OCI-LY1 (cell line): ENCODE measurements at regions not wholly inside any gene's neighbourhood (a gene's known extent, or its start where the extent isn't known, plus 50 kb on each side); places are given as distances from the start of the nearest gene placed in this dataset.

ENCODE experiments used
- H2AFZ ChIP-seq: fragments of 200-600 bp; sonication (generic), shearing (Covaris generic); 2 replicates; pipeline ENCODE4 v1.6.0; 2014; ENCODE audit warnings: antibody characterized with exemption, mild to moderate bottlenecking, low read length
- H3F3A ChIP-seq: fragments of 200-600 bp; sonication (generic), shearing (Covaris generic); 2 replicates; pipeline ENCODE4 v1.6.0; 2014; ENCODE audit warnings: mild to moderate bottlenecking, antibody characterized with exemption, low read length, moderate library complexity; ENCODE audit not compliant: insufficient read depth
- H3K27ac ChIP-seq: fragments of 200-600 bp; sonication (generic); 2 replicates; pipeline ENCODE4 v1.5.1; 2014; ENCODE audit warnings: low read length, mixed run types, mild to moderate bottlenecking, low read depth; ENCODE audit not compliant: poor library complexity, severe bottlenecking
- H3K27me3 ChIP-seq: fragments of 200-600 bp; sonication (generic); 2 replicates; pipeline ENCODE4 v1.6.0; 2014; ENCODE audit warnings: antibody characterized with exemption, mild to moderate bottlenecking, low read length, moderate library complexity; ENCODE audit not compliant: insufficient read depth
- H3K36me3 ChIP-seq: fragments of 200-600 bp; sonication (generic); 2 replicates; pipeline ENCODE4 v1.6.1; 2014; ENCODE audit warnings: mild to moderate bottlenecking, antibody characterized with exemption, low read length, moderate library complexity, mixed read lengths; ENCODE audit not compliant: insufficient read depth
- H3K4me1 ChIP-seq: fragments of 200-600 bp; sonication (generic); 2 replicates; pipeline ENCODE4 v1.5.1; 2014; ENCODE audit warnings: mild to moderate bottlenecking, low read length, moderate library complexity; ENCODE audit not compliant: insufficient read depth, severe bottlenecking
- H3K4me2 ChIP-seq: fragments of 200-600 bp; sonication (generic), shearing (Covaris generic); 2 replicates; pipeline ENCODE4 v1.6.1; 2014; ENCODE audit warnings: low read length
- H3K4me3 ChIP-seq: fragments of 200-600 bp; sonication (generic); 2 replicates; pipeline ENCODE4 v1.5.1; 2014; ENCODE audit warnings: low read length, low read depth, mild to moderate bottlenecking, mixed read lengths; ENCODE audit not compliant: poor library complexity, severe bottlenecking
- H3K79me2 ChIP-seq: fragments of 200-600 bp; shearing (Covaris generic); 2 replicates; pipeline ENCODE4 v1.6.1; 2016; ENCODE audit warnings: mixed run types, low read length, mixed read lengths; ENCODE audit not compliant: insufficient read depth
- H3K9ac ChIP-seq: fragments of 200-600 bp; sonication (generic), shearing (Covaris generic); 2 replicates; pipeline ENCODE4 v1.6.1; 2014; ENCODE audit warnings: mild to moderate bottlenecking, low read length, mixed read lengths
- H3K9me2 ChIP-seq: fragments of 200-600 bp; sonication (generic), shearing (Covaris generic); 2 replicates; pipeline ENCODE4 v1.6.1; 2014; ENCODE audit warnings: low read depth, mild to moderate bottlenecking, low read length, mixed read lengths
- H3K9me3 ChIP-seq: fragments of 200-600 bp; shearing (Covaris generic); 2 replicates; pipeline ENCODE4 v1.6.1; 2014; ENCODE audit warnings: low read length, mixed read lengths
- H4K20me1 ChIP-seq: fragments of 200-600 bp; sonication (generic), shearing (Covaris generic); 2 replicates; pipeline ENCODE4 v1.6.0; 2016; ENCODE audit warnings: mild to moderate bottlenecking, low read length; ENCODE audit not compliant: insufficient read depth
- EZH2 ChIP-seq: fragments of 200-600 bp; sonication (generic), shearing (Covaris generic); IDR thresholded peaks from 2 replicates; pipeline ENCODE4 v1.8.0; 2017; ENCODE audit warnings: borderline replicate concordance, mixed run types, mild to moderate bottlenecking, antibody characterized with exemption, low read length, moderate library complexity, mixed read lengths
- TF ChIP-seq, protein P1 (sequence below): fragments of 200-600 bp; sonication (generic), shearing (Covaris generic); IDR thresholded peaks from 2 replicates; pipeline ENCODE4 v1.5.1; 2017; ENCODE audit warnings: mild to moderate bottlenecking, antibody characterized with exemption, low read length, moderate library complexity, mixed read lengths

DNA sequence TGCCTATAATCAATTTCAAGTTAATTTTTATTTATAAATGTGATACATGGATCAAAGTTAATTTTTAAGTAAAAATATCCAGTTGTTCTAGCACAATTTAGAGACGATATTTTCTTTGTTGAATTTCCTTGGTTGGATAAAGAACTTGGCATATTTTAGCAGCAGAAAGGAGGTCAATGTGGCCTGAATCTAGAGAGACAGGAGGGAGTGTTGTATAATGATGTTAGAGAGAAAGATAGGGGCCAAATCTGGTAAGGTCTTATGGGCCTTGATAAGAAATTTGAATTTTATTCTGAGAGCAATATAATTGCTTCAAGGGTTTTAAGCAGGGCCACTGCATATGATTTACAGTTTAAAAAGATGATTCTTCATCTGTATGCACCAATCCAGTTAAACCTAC is 79.4 kb upstream of the OGFRL1 start:
- Histone ChIP-seq H3K79me2 (no peaks in the 10 kb centered on the region), H3K4me1 (no peaks in the 10 kb centered on the region), H3K36me3 (no peaks in the 10 kb centered on the region), H3K27ac (no peak overlapping the region), H3K9ac (no peak overlapping the region), H3K9me2 (no peaks in the 10 kb centered on the region), H3K9me3 (no peaks in the 10 kb centered on the region), H3K4me3 (no peak overlapping the region), H4K20me1 (no peaks in the 10 kb centered on the region), H3F3A (no peaks in the 10 kb centered on the region), H3K4me2 (no peak overlapping the region), H2AFZ (no peak overlapping the region), H3K27me3 (no peaks in the 10 kb centered on the region)
- TF ChIP-seq, protein P1, sequence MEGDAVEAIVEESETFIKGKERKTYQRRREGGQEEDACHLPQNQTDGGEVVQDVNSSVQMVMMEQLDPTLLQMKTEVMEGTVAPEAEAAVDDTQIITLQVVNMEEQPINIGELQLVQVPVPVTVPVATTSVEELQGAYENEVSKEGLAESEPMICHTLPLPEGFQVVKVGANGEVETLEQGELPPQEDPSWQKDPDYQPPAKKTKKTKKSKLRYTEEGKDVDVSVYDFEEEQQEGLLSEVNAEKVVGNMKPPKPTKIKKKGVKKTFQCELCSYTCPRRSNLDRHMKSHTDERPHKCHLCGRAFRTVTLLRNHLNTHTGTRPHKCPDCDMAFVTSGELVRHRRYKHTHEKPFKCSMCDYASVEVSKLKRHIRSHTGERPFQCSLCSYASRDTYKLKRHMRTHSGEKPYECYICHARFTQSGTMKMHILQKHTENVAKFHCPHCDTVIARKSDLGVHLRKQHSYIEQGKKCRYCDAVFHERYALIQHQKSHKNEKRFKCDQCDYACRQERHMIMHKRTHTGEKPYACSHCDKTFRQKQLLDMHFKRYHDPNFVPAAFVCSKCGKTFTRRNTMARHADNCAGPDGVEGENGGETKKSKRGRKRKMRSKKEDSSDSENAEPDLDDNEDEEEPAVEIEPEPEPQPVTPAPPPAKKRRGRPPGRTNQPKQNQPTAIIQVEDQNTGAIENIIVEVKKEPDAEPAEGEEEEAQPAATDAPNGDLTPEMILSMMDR, result no peak
- no peak for TF ChIP-seq EZH2

DNA sequence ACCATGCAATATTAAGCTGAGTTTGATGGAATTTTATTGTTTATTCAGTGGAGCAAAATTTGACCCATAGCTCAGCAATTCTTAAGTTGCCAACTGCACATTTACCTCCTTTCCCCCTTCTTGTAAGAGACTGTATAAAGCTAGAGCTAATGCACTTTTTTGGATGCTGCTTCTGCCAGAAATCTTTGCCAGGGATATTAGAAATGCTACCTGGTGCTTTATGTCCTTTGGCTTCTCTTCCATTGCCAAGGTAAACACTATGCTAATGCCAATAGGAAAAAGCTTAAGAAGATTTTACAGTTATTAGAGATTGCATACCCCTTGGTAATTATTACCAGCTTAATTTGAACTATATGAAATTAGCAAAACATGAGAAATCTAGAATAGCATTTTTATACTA is 79.0 kb upstream of the OGFRL1 start:
- Histone ChIP-seq H3F3A (no peaks in the 10 kb centered on the region), H2AFZ (no peak overlapping the region), H4K20me1 (no peaks in the 10 kb centered on the region), H3K9me3 (no peaks in the 10 kb centered on the region), H3K4me2 (no peak overlapping the region), H3K9me2 (no peaks in the 10 kb centered on the region), H3K79me2 (no peaks in the 10 kb centered on the region), H3K36me3 (no peaks in the 10 kb centered on the region), H3K27ac (no peak overlapping the region), H3K4me1 (no peaks in the 10 kb centered on the region), H3K27me3 (no peaks in the 10 kb centered on the region), H3K4me3 (no peak overlapping the region), H3K9ac (no peak overlapping the region)
- TF ChIP-seq, protein P1, result no peak
- TF ChIP-seq EZH2, result no peak

- Histone ChIP-seq H3K9me2 (no peaks in the 10 kb centered on the region), H3K4me2 (no peak overlapping the region), H2AFZ (no peak overlapping the region), H3K4me1 (no peaks in the 10 kb centered on the region), H3K79me2 (no peaks in the 10 kb centered on the region), H3K9ac (no peak overlapping the region), H3K27ac (no peak overlapping the region), H3K27me3 (no peaks in the 10 kb centered on the region), H4K20me1 (no peaks in the 10 kb centered on the region), H3K36me3 (no peaks in the 10 kb centered on the region), H3K9me3 (no peaks in the 10 kb centered on the region), H3F3A (no peaks in the 10 kb centered on the region), H3K4me3 (no peak overlapping the region)
- no peak for TF ChIP-seq EZH2
- TF ChIP-seq, protein P1, result no peak
Measured at GRCh38 chr6:71211799-71212198, 76.8 kb upstream of the OGFRL1 start.
